ENCODE measurements at regions not wholly inside any gene's neighbourhood (a gene's known extent, or its start where the extent isn't known, plus 50 kb on each side); places are given as distances from the start of the nearest gene placed in this dataset.

GRCh38 chr6:92541448-92542060 lies 877.8 kb downstream of the EPHA7 start:
- H3K36me3 ChIP-seq (ENCODE audit: control insufficient read depth in 2 of 2, insufficient read depth in 2 of 2, low read length in 2 of 2) = no peaks in the 10 kb centered on the region
- no peak overlapping the region for H3K4me3 ChIP-seq (ENCODE audit: low read length in 2 of 2)
- H3K27ac ChIP-seq (ENCODE audit: low read length) = no peak overlapping the region
- no peak overlapping the region for H3K9ac ChIP-seq (ENCODE audit: low read length in 2 of 2)
- no peaks in the 10 kb centered on the region for H3K9me3 ChIP-seq (ENCODE audit: control insufficient read depth in 2 of 2, low read length in 2 of 2)
- H3K4me1 ChIP-seq (ENCODE audit: control insufficient read depth, insufficient read depth, low read length) = no peaks in the 10 kb centered on the region
- H3K27me3 ChIP-seq (ENCODE audit: control insufficient read depth in 1 of 2, insufficient read depth in 2 of 2, low read length in 2 of 2) = no peaks in the 10 kb centered on the region

GRCh38 chr6:92538926-92539325 lies 880.4 kb downstream of the EPHA7 start:
- Histone ChIP-seq H3K36me3 (ENCODE audit: control insufficient read depth in 2 of 2, insufficient read depth in 2 of 2, low read length in 2 of 2) (no peaks in the 10 kb centered on the region), H3K4me3 (ENCODE audit: low read length in 2 of 2) (no peak overlapping the region), H3K27ac (ENCODE audit: low read length) (no peak overlapping the region), H3K4me1 (ENCODE audit: control insufficient read depth, insufficient read depth, low read length) (no peaks in the 10 kb centered on the region), H3K9ac (ENCODE audit: low read length in 2 of 2) (no peak overlapping the region), H3K9me3 (ENCODE audit: control insufficient read depth in 2 of 2, low read length in 2 of 2) (no peaks in the 10 kb centered on the region), H3K27me3 (ENCODE audit: control insufficient read depth in 1 of 2, insufficient read depth in 2 of 2, low read length in 2 of 2) (no peaks in the 10 kb centered on the region)

- no peaks in the 10 kb centered on the region for H3K9me3 ChIP-seq (ENCODE audit: control insufficient read depth in 2 of 2, low read length in 2 of 2)
- H3K4me3 ChIP-seq (ENCODE audit: low read length in 2 of 2) = no peak overlapping the region
- H3K36me3 ChIP-seq (ENCODE audit: control insufficient read depth in 2 of 2, insufficient read depth in 2 of 2, low read length in 2 of 2) = no peaks in the 10 kb centered on the region
- no peaks in the 10 kb centered on the region for H3K27me3 ChIP-seq (ENCODE audit: control insufficient read depth in 1 of 2, insufficient read depth in 2 of 2, low read length in 2 of 2)
- H3K4me1 ChIP-seq (ENCODE audit: control insufficient read depth, insufficient read depth, low read length) = no peaks in the 10 kb centered on the region
- no peak overlapping the region for H3K27ac ChIP-seq (ENCODE audit: low read length)
- no peak overlapping the region for H3K9ac ChIP-seq (ENCODE audit: low read length in 2 of 2)
These were observed 881.1 kb downstream of the EPHA7 start for GRCh38 chr6:92538275-92538674.

GRCh38 chr6:92534109-92534508 lies 885.2 kb downstream of the EPHA7 start:
- Histone ChIP-seq H3K4me3 (ENCODE audit: low read length in 2 of 2) (no peak overlapping the region), H3K4me1 (ENCODE audit: control insufficient read depth, insufficient read depth, low read length) (no peaks in the 10 kb centered on the region), H3K27me3 (ENCODE audit: control insufficient read depth in 1 of 2, insufficient read depth in 2 of 2, low read length in 2 of 2) (no peaks in the 10 kb centered on the region), H3K9me3 (ENCODE audit: control insufficient read depth in 2 of 2, low read length in 2 of 2) (no peaks in the 10 kb centered on the region), H3K9ac (ENCODE audit: low read length in 2 of 2) (no peak overlapping the region), H3K27ac (ENCODE audit: low read length) (no peak overlapping the region), H3K36me3 (ENCODE audit: control insufficient read depth in 2 of 2, insufficient read depth in 2 of 2, low read length in 2 of 2) (no peaks in the 10 kb centered on the region)

- Histone ChIP-seq H3K4me3 (ENCODE audit: low read length in 2 of 2) (no peak overlapping the region), H3K9me3 (ENCODE audit: control insufficient read depth in 2 of 2, low read length in 2 of 2) (peaks cover 0 to 3% of the 10 kb centered on the region in 2 donors), H3K36me3 (ENCODE audit: control insufficient read depth in 2 of 2, insufficient read depth in 2 of 2, low read length in 2 of 2) (no peaks in the 10 kb centered on the region), H3K9ac (ENCODE audit: low read length in 2 of 2) (no peak overlapping the region), H3K27ac (ENCODE audit: low read length) (no peak overlapping the region), H3K27me3 (ENCODE audit: control insufficient read depth in 1 of 2, insufficient read depth in 2 of 2, low read length in 2 of 2) (no peaks in the 10 kb centered on the region), H3K4me1 (ENCODE audit: control insufficient read depth, insufficient read depth, low read length) (no peaks in the 10 kb centered on the region)
These were observed 896.8 kb downstream of the EPHA7 start for GRCh38 chr6:92522589-92522988.

- Histone ChIP-seq H3K36me3 (ENCODE audit: control insufficient read depth in 2 of 2, insufficient read depth in 2 of 2, low read length in 2 of 2) (no peaks in the 10 kb centered on the region), H3K4me1 (ENCODE audit: control insufficient read depth, insufficient read depth, low read length) (no peaks in the 10 kb centered on the region), H3K27ac (ENCODE audit: low read length) (no peak overlapping the region), H3K4me3 (ENCODE audit: low read length in 2 of 2) (no peak overlapping the region), H3K9ac (ENCODE audit: low read length in 2 of 2) (no peak overlapping the region), H3K9me3 (ENCODE audit: control insufficient read depth in 2 of 2, low read length in 2 of 2) (peaks cover 0 to 3% of the 10 kb centered on the region in 2 donors), H3K27me3 (ENCODE audit: control insufficient read depth in 1 of 2, insufficient read depth in 2 of 2, low read length in 2 of 2) (no peaks in the 10 kb centered on the region)
These were observed 897.8 kb downstream of the EPHA7 start for GRCh38 chr6:92521553-92521952.

- Histone ChIP-seq H3K36me3 (ENCODE audit: control insufficient read depth in 2 of 2, insufficient read depth in 2 of 2, low read length in 2 of 2) (no peaks in the 10 kb centered on the region), H3K4me3 (ENCODE audit: low read length in 2 of 2) (no peak overlapping the region), H3K9ac (ENCODE audit: low read length in 2 of 2) (no peak overlapping the region), H3K27me3 (ENCODE audit: control insufficient read depth in 1 of 2, insufficient read depth in 2 of 2, low read length in 2 of 2) (no peaks in the 10 kb centered on the region), H3K27ac (ENCODE audit: low read length) (no peak overlapping the region), H3K4me1 (ENCODE audit: control insufficient read depth, insufficient read depth, low read length) (no peaks in the 10 kb centered on the region), H3K9me3 (ENCODE audit: control insufficient read depth in 2 of 2, low read length in 2 of 2) (peaks cover 5 to 13% of the 10 kb centered on the region in 2 donors)
These were observed 909.2 kb downstream of the EPHA7 start for GRCh38 chr6:92510137-92510536.

- Histone ChIP-seq H3K36me3 (ENCODE audit: control insufficient read depth in 2 of 2, insufficient read depth in 2 of 2, low read length in 2 of 2) (no peaks in the 10 kb centered on the region), H3K9ac (ENCODE audit: low read length in 2 of 2) (no peak overlapping the region), H3K9me3 (ENCODE audit: control insufficient read depth in 2 of 2, low read length in 2 of 2) (peaks cover 5 to 13% of the 10 kb centered on the region in 2 donors), H3K27ac (ENCODE audit: low read length) (no peak overlapping the region), H3K4me1 (ENCODE audit: control insufficient read depth, insufficient read depth, low read length) (no peaks in the 10 kb centered on the region), H3K4me3 (ENCODE audit: low read length in 2 of 2) (no peak overlapping the region), H3K27me3 (ENCODE audit: control insufficient read depth in 1 of 2, insufficient read depth in 2 of 2, low read length in 2 of 2) (no peaks in the 10 kb centered on the region)
These were observed 911.8 kb downstream of the EPHA7 start for GRCh38 chr6:92507552-92507951.

GRCh38 chr6:92504509-92504908 lies 914.9 kb downstream of the EPHA7 start:
- Histone ChIP-seq H3K27ac (ENCODE audit: low read length) (no peak overlapping the region), H3K36me3 (ENCODE audit: control insufficient read depth in 2 of 2, insufficient read depth in 2 of 2, low read length in 2 of 2) (no peaks in the 10 kb centered on the region), H3K9ac (ENCODE audit: low read length in 2 of 2) (no peak overlapping the region), H3K27me3 (ENCODE audit: control insufficient read depth in 1 of 2, insufficient read depth in 2 of 2, low read length in 2 of 2) (no peaks in the 10 kb centered on the region), H3K9me3 (ENCODE audit: control insufficient read depth in 2 of 2, low read length in 2 of 2) (peaks cover 3 to 11% of the 10 kb centered on the region in 2 donors), H3K4me3 (ENCODE audit: low read length in 2 of 2) (no peak overlapping the region), H3K4me1 (ENCODE audit: control insufficient read depth, insufficient read depth, low read length) (no peaks in the 10 kb centered on the region)

- H3K4me1 ChIP-seq (ENCODE audit: control insufficient read depth, insufficient read depth, low read length) = no peaks in the 10 kb centered on the region
- H3K27ac ChIP-seq (ENCODE audit: low read length) = no peak overlapping the region
- no peaks in the 10 kb centered on the region for H3K36me3 ChIP-seq (ENCODE audit: control insufficient read depth in 2 of 2, insufficient read depth in 2 of 2, low read length in 2 of 2)
- no peaks in the 10 kb centered on the region for H3K27me3 ChIP-seq (ENCODE audit: control insufficient read depth in 1 of 2, insufficient read depth in 2 of 2, low read length in 2 of 2)
- no peaks in the 10 kb centered on the region for H3K9me3 ChIP-seq (ENCODE audit: control insufficient read depth in 2 of 2, low read length in 2 of 2)
- H3K9ac ChIP-seq (ENCODE audit: low read length in 2 of 2) = no peak overlapping the region
- H3K4me3 ChIP-seq (ENCODE audit: low read length in 2 of 2) = no peak overlapping the region
These were observed 922.1 kb downstream of the EPHA7 start for GRCh38 chr6:92497281-92497680.

- no peaks in the 10 kb centered on the region for H3K9me3 ChIP-seq (ENCODE audit: control insufficient read depth in 2 of 2, low read length in 2 of 2)
- H3K9ac ChIP-seq (ENCODE audit: low read length in 2 of 2) = no peak overlapping the region
- H3K27ac ChIP-seq (ENCODE audit: low read length) = no peak overlapping the region
- H3K4me1 ChIP-seq (ENCODE audit: control insufficient read depth, insufficient read depth, low read length) = no peaks in the 10 kb centered on the region
- no peak overlapping the region for H3K4me3 ChIP-seq (ENCODE audit: low read length in 2 of 2)
- H3K27me3 ChIP-seq (ENCODE audit: control insufficient read depth in 1 of 2, insufficient read depth in 2 of 2, low read length in 2 of 2) = no peaks in the 10 kb centered on the region
- no peaks in the 10 kb centered on the region for H3K36me3 ChIP-seq (ENCODE audit: control insufficient read depth in 2 of 2, insufficient read depth in 2 of 2, low read length in 2 of 2)
These were observed 922.8 kb downstream of the EPHA7 start for GRCh38 chr6:92496527-92496926.

Data from stomach smooth muscle (tissue), 2 donors.